GM12891 (cell line): ENCODE measurements at regions not wholly inside any gene's neighbourhood (a gene's known extent, or its start where the extent isn't known, plus 50 kb on each side); places are given as distances from the start of the nearest gene placed in this dataset.

Experiments used
- PAX5 ChIP-seq: IDR thresholded peaks from 2 replicates; pipeline ENCODE4 v1.6.1; 2011; ENCODE audit warnings: low read length, moderate library complexity, mild to moderate bottlenecking; ENCODE audit not compliant: insufficient read depth, severe bottlenecking
- POLR2A ChIP-seq: IDR thresholded peaks from 2 replicates; pipeline ENCODE4 v1.6.1; 2011; ENCODE audit warnings: low read depth, low read length, control low read depth
- POLR2AphosphoS5 ChIP-seq: IDR thresholded peaks from 2 replicates; pipeline ENCODE4 v1.6.1; 2011; ENCODE audit warnings: low read depth, low read length, control low read depth
- SPI1 ChIP-seq: IDR thresholded peaks from 2 replicates; pipeline ENCODE4 v1.6.1; 2011; ENCODE audit warnings: low read depth, low read length, control low read depth
- TAF1 ChIP-seq: IDR thresholded peaks from 2 replicates; pipeline ENCODE4 v1.6.1; 2011; ENCODE audit warnings: low read depth, low read length, control low read depth

- TF ChIP-seq TAF1 (no peak), POLR2A (no peak), POLR2AphosphoS5 (no peak), SPI1 (peak; percentile 60), PAX5 (no peak)
Measured at GRCh38 chr4:92064574-92064973, 239.2 kb upstream of the GRID2 start.
